HG02610 (cell line): ENCODE measurements at regions not wholly inside any gene's neighbourhood (a gene's known extent, or its start where the extent isn't known, plus 50 kb on each side); places are given as distances from the start of the nearest gene placed in this dataset.
"Not testable (repeated sequence)": the region's sequence is repeated elsewhere in the genome, so short reads cannot be mapped to it uniquely, and the experiment has no call there.

Source experiments
- ATAC-seq: cut with Tn5 transposase; IDR thresholded peaks from one replicate; pipeline ENCODE4 v1.9.1; 2021; ENCODE audit warnings: mild to moderate bottlenecking, moderate library complexity; ENCODE audit not compliant: unreplicated experiment

DNA sequence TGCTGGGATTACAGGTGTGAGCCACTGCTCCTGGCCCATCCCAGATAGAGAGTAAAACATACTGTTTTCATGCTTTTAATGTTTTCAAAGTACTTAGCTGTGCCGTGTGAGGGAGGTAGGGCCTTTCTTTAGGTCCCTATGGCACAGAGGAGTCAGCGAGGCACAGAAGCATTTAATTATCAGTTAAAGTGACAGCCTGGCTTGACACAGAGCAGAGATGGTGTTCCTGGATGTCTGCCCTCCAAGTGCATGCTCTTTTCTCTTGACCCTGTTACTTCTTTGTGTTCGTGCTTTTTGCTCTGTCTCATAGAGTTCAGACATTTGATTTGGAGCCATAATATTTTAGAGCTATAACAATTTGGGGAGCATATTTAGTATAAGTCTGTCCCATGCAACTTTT is 199.5 kb downstream of the ANKRD36 start:
- not testable (repeated sequence) for ATAC-seq

DNA sequence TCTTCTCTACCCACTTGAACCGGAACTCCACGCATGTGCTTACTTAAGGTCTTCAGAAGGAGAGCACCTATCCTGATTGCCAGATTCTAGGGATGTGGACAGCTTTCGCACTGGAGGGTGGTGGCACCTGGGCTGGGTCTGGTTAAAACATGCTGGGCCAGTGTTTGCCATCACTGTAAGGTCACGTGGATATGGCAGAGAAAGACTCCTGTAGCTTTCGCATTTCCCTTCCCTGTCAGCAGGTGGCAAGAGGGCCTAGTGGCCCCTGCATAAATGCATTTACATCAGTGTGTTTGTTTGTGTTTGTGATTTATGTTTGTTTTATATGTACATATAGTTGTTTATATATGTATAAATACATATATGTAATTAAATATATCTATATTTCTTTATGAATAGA is 192.5 kb downstream of the ANKRD36 start:
- not testable (repeated sequence) for ATAC-seq

DNA sequence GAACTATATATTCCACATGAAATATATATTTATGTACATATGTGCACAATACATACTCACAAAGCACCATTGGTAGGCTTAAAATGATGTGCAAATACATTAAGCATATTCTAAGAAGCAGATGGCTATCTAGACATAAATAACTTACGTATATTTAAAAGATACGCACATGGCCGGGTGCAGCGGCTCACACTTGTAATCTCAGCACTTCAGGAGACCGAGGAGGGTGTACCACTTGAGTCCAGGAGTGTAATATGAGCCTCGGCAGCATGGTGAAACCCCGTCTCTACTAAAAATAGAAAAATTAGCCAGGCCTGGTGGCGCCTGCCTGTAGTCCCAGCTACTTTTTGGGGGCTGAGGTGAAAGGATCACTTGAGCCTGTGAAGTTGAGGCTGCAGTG is 189.9 kb downstream of the ANKRD36 start:
- not testable (repeated sequence) for ATAC-seq

DNA sequence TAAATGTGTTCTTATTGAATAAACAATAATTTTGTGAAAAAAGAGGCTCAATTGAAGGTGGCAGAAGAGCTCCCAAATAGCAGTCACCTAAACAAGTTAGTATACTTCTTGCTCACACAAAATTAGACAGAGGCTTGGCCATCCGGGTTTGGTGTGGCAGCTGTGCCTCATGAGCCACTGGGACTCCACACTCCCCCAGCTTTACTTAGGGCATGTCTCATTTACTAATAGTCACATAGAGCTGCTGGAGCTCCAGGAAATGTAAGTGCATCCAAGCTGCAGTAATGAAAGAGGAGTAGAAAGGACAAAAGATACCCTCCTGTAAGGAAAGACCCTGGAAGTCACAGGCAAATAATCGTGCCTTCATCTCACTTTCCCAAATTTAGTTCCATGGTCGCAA is 188.8 kb downstream of the ANKRD36 start:
- ATAC-seq = not testable (repeated sequence)
